Glutamatergic neuron (in vitro differentiated cells): ENCODE measurements at regions not wholly inside any gene's neighbourhood (a gene's known extent, or its start where the extent isn't known, plus 50 kb on each side); places are given as distances from the start of the nearest gene placed in this dataset.

Experiments
- DNase-seq: peaks from one replicate; pipeline ENCODE4 v3.0.0; 2022
- H3K27ac Mint-ChIP-seq: one replicate; pipeline ENCODE4 v1.8.0; 2020; ENCODE audit warnings: mild to moderate bottlenecking, mixed read lengths, inconsistent platforms; ENCODE audit not compliant: unreplicated experiment
- H3K27me3 Mint-ChIP-seq: one replicate; pipeline ENCODE4 v1.8.0; 2020; ENCODE audit warnings: mild to moderate bottlenecking, moderate library complexity, mixed read lengths, inconsistent platforms; ENCODE audit not compliant: unreplicated experiment
- H3K36me3 Mint-ChIP-seq: one replicate; pipeline ENCODE4 v1.8.0; 2020; ENCODE audit warnings: mild to moderate bottlenecking, mixed read lengths, inconsistent platforms; ENCODE audit not compliant: unreplicated experiment
- H3K4me1 Mint-ChIP-seq: one replicate; pipeline ENCODE4 v1.8.0; 2020; ENCODE audit warnings: mild to moderate bottlenecking, low read depth, mixed read lengths, inconsistent platforms; ENCODE audit not compliant: unreplicated experiment
- H3K4me3 Mint-ChIP-seq: one replicate; pipeline ENCODE4 v1.8.0; 2020; ENCODE audit warnings: mild to moderate bottlenecking, mixed read lengths, inconsistent platforms; ENCODE audit not compliant: unreplicated experiment
- H3K9me3 Mint-ChIP-seq: one replicate; pipeline ENCODE4 v1.8.0; 2020; ENCODE audit warnings: mild to moderate bottlenecking, moderate library complexity, mixed read lengths, inconsistent platforms; ENCODE audit not compliant: unreplicated experiment
- TF ChIP-seq, protein P1 (sequence below): fragments of 200-600 bp; sonication (generic); IDR thresholded peaks from one replicate; pipeline ENCODE4 v1.5.0; 2021; ENCODE audit not compliant: partially characterized antibody, unreplicated experiment

GRCh38 chr14:101066826-101067510 is 163.4 kb upstream of the RTL1 start:
- H3K4me1 Mint-ChIP-seq = peaks cover 20% of the 10 kb centered on the region
- peaks cover 11% of the 10 kb centered on the region for H3K27me3 Mint-ChIP-seq
- TF ChIP-seq, protein P1, sequence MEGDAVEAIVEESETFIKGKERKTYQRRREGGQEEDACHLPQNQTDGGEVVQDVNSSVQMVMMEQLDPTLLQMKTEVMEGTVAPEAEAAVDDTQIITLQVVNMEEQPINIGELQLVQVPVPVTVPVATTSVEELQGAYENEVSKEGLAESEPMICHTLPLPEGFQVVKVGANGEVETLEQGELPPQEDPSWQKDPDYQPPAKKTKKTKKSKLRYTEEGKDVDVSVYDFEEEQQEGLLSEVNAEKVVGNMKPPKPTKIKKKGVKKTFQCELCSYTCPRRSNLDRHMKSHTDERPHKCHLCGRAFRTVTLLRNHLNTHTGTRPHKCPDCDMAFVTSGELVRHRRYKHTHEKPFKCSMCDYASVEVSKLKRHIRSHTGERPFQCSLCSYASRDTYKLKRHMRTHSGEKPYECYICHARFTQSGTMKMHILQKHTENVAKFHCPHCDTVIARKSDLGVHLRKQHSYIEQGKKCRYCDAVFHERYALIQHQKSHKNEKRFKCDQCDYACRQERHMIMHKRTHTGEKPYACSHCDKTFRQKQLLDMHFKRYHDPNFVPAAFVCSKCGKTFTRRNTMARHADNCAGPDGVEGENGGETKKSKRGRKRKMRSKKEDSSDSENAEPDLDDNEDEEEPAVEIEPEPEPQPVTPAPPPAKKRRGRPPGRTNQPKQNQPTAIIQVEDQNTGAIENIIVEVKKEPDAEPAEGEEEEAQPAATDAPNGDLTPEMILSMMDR = no peak
- H3K27ac Mint-ChIP-seq = peak overlapping the region; percentile 48
- H3K36me3 Mint-ChIP-seq = peaks cover 8% of the 10 kb centered on the region
- peaks cover 16% of the 10 kb centered on the region for H3K9me3 Mint-ChIP-seq
- DNase-seq = peak; percentile 12
- H3K4me3 Mint-ChIP-seq = no peak overlapping the region

DNA sequence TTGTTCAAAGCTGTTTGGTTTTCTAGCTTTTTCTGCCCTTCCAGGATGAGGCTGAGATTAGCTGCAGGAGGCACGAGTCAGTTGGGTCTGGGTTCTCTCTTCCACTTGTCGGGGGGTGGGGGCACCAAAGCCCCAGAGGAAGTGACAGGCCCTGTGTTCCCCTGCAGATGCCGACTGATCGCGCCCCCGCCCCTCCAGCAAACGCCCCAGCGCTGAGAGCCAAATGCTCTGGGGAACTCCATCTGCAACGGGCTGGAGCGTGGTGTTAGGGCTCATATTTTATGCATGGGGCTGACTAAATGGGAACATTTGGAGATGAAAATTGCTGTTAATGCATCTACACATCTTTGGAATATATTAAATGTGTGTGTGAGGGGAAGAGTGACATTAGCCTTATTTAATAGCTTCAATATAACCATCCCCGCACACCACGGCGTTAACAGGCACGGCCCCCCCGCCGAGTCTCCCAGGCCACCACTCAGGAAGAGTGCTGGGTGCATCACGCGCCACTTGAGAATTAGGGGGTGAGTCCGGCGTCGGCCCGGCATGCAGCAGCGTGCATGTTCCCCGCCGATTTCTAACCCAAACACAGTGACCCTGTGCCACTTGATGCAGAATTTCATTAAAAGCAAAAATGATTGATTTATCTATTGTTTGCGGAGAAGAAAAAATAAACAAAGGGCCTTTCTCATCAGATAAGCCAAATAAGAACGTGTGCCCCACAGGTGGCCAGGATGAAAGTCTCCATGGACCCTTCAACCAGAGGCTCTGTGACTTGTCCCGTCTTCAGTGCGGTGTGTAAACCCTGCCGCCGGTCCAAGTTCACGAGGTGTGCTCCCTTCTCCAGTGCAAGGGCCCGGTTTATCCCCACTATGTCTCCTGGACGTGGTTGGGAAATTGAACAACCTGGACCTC is 165.0 kb upstream of the RTL1 start:
- H3K4me3 Mint-ChIP-seq = peak overlapping the region; percentile 59
- H3K9me3 Mint-ChIP-seq = peaks cover 13% of the 10 kb centered on the region
- no peaks in the 10 kb centered on the region for H3K36me3 Mint-ChIP-seq
- H3K27me3 Mint-ChIP-seq = peaks cover 11% of the 10 kb centered on the region
- peak overlapping the region; percentile 87 for H3K27ac Mint-ChIP-seq
- DNase-seq = peak; percentile 76
- H3K4me1 Mint-ChIP-seq = peaks cover 23% of the 10 kb centered on the region
- TF ChIP-seq, protein P1 = no peak

DNA sequence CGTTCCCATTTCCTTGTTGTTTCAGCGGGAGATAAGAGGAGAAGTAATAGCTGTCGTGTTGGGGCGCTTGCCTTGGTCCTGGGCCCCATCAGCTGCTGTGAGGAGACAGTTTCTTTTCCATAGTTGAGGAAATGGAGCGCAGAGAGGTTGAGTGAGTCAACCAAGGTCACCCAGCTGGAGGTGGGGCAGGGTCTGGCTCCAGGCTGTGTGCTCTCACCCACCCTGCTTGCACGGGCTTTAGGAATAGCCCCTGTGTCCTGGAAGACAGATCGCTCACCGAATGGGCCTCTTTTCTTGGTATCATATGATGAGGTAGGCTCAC is 165.7 kb upstream of the RTL1 start:
- peaks cover 11% of the 10 kb centered on the region for H3K27me3 Mint-ChIP-seq
- H3K4me1 Mint-ChIP-seq = peaks cover 23% of the 10 kb centered on the region
- TF ChIP-seq, protein P1 = no peak
- H3K9me3 Mint-ChIP-seq = peaks cover 13% of the 10 kb centered on the region
- no peak for DNase-seq
- H3K4me3 Mint-ChIP-seq = peak overlapping the region; percentile 54
- H3K27ac Mint-ChIP-seq = peak overlapping the region; percentile 87
- no peaks in the 10 kb centered on the region for H3K36me3 Mint-ChIP-seq

- H3K4me3 Mint-ChIP-seq = no peak overlapping the region
- no peak for DNase-seq
- peaks cover 23% of the 10 kb centered on the region for H3K4me1 Mint-ChIP-seq
- H3K27me3 Mint-ChIP-seq = peaks cover 13% of the 10 kb centered on the region
- TF ChIP-seq, protein P1 = no peak
- H3K36me3 Mint-ChIP-seq = no peaks in the 10 kb centered on the region
- peaks cover 12% of the 10 kb centered on the region for H3K9me3 Mint-ChIP-seq
- no peak overlapping the region for H3K27ac Mint-ChIP-seq
Measured at GRCh38 chr14:101069666-101070362, 166.3 kb upstream of the RTL1 start.
